ENCODE measurements at regions not wholly inside any gene's neighbourhood (a gene's known extent, or its start where the extent isn't known, plus 50 kb on each side); places are given as distances from the start of the nearest gene placed in this dataset.

DNA sequence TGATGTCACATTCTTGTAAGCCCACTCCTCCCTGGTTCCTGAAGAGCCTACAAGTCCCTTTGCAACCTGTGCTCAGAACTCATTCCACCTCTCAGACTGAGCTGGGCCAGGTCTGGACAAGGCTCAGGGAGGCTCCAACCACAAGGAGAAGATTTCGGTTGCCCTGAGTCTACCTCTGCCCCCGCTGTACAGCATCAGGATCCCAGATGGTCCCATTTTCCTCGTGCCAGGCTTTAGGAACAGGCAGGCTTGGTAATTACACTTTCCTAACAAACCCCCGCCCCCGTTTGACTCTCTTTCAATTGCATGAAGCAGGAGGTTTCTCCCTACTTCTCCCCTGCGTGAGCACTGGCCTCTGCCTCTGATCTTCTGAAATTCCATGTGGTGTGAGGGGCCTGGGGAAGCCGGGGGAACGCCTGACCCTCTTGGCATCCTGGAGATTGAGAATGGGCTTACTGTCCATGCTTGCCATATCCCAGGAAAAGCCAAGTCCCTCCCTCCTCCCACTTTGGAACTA lies 86.9 kb upstream of the CTNNA1 start:
- no peak for DNase-seq (ENCODE audit: extremely low spot score)
- TF ChIP-seq FOXM1 (IDR thresholded peaks at IDR 0.05; ENCODE audit: borderline replicate concordance) (no peak), BHLHE40 (IDR thresholded peaks at IDR 0.05; ENCODE audit: borderline replicate concordance) (no peak), HDGF (IDR thresholded peaks at IDR 0.05; ENCODE audit: borderline replicate concordance) (no peak), L3MBTL2 (conservative IDR thresholded peaks at IDR 0.05) (no peak), LEF1 (IDR thresholded peaks at IDR 0.05; ENCODE audit: borderline replicate concordance) (no peak), FOXK2 (IDR thresholded peaks at IDR 0.05) (no peak), SUZ12 (IDR thresholded peaks at IDR 0.05) (no peak), SP1 (IDR thresholded peaks at IDR 0.05) (no peak), TARDBP (IDR thresholded peaks at IDR 0.05) (no peak), CTBP1 (IDR thresholded peaks at IDR 0.05; ENCODE audit: borderline replicate concordance) (no peak), ZNF384 (IDR thresholded peaks at IDR 0.05) (no peak), NFRKB (IDR thresholded peaks at IDR 0.05) (no peak), FOXA1 (IDR thresholded peaks at IDR 0.05) (no peak), ELF4 (IDR thresholded peaks at IDR 0.05) (no peak), ARNT (IDR thresholded peaks at IDR 0.05) (no peak)
- TF ChIP-seq, protein P1, sequence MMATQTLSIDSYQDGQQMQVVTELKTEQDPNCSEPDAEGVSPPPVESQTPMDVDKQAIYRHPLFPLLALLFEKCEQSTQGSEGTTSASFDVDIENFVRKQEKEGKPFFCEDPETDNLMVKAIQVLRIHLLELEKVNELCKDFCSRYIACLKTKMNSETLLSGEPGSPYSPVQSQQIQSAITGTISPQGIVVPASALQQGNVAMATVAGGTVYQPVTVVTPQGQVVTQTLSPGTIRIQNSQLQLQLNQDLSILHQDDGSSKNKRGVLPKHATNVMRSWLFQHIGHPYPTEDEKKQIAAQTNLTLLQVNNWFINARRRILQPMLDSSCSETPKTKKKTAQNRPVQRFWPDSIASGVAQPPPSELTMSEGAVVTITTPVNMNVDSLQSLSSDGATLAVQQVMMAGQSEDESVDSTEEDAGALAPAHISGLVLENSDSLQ (IDR thresholded peaks at IDR 0.05), result no peak
- POLR2A ChIA-PET, result no interaction called here
- CTCF ChIA-PET, result interaction anchor here (1.3 kb wide), 1 partner anchor 124 kb away, joined by 5 read pairs; no protein-coding TSS in a partner anchor

DNA sequence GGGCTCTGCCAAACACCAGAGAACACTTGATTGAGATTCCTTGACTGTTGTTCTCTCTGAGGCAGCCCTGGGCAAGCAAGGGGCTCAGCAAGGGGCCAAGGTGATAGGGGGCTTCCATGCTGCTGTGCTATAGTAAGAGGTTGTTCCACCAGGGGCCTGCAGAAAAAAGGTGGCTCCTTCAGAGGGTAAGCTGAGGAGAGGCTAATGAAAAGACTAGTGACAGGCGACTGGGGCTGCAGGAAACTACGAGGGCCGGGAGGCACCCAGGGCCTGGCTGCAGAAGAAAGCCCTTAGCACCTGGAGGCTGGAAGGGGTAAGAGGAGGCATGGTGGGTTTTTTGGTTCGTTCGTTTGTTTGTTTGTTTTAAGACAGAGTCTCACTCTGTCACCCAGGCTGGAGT lies 88.0 kb upstream of the CTNNA1 start:
- no peak for TF ChIP-seq CTBP1 (IDR thresholded peaks at IDR 0.05; ENCODE audit: borderline replicate concordance)
- TF ChIP-seq FOXM1 (IDR thresholded peaks at IDR 0.05; ENCODE audit: borderline replicate concordance), result no peak
- no peak for TF ChIP-seq ZNF384 (IDR thresholded peaks at IDR 0.05)
- no peak for TF ChIP-seq FOXA1 (IDR thresholded peaks at IDR 0.05)
- TF ChIP-seq NFRKB (IDR thresholded peaks at IDR 0.05), result no peak
- TF ChIP-seq SP1 (IDR thresholded peaks at IDR 0.05), result no peak
- TF ChIP-seq SUZ12 (IDR thresholded peaks at IDR 0.05), result no peak
- no peak for TF ChIP-seq BHLHE40 (IDR thresholded peaks at IDR 0.05; ENCODE audit: borderline replicate concordance)
- no peak for TF ChIP-seq L3MBTL2 (conservative IDR thresholded peaks at IDR 0.05)
- no peak for TF ChIP-seq ELF4 (IDR thresholded peaks at IDR 0.05)
- TF ChIP-seq TARDBP (IDR thresholded peaks at IDR 0.05), result no peak
- TF ChIP-seq, protein P1 (IDR thresholded peaks at IDR 0.05), result no peak
- no peak for DNase-seq (ENCODE audit: extremely low spot score)
- POLR2A ChIA-PET, result no interaction called here
- CTCF ChIA-PET, result no interaction called here

DNA sequence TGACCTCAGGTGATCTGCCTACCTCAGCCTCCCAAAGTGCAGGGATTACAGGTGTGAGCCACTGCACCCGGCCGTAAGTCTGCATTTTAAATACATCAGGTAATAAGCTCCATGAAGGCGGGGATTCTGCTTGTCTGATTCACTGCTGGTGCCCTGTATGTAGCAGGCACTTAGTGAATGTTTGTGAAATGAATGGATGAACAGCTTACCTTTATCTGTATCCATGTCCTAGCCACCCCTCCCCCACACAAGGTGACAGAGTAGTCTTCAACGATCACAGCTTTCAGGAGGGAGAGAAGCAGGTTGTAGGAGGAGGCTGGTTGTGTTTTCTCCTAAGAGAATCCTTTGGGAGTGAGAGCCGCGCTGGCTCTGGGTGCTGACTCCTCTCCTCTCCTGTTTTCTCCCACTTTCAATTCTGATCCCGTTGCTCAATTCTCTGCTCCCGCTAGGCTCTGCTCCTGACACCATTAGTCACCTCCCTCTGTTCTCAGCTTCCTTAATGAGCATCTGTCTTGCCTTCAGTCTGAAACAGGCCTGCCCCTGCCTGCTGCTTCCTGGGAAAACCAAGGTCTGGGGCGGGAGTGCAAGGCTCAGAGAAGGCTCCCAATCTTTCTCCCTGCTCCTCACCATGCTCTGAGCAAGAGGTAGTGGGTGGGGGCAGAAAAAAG lies 88.8 kb upstream of the CTNNA1 start:
- ChIA-PET CTCF (interaction anchor here (1.0 to 1.3 kb wide), 2 partner anchors 16 to 39 kb away, joined by 3 to 4 read pairs; no protein-coding TSS in a partner anchor), POLR2A (no interaction called here)
- DNase-seq (ENCODE audit: extremely low spot score), result no peak
- TF ChIP-seq HDGF (IDR thresholded peaks at IDR 0.05; ENCODE audit: borderline replicate concordance), result no peak

DNA sequence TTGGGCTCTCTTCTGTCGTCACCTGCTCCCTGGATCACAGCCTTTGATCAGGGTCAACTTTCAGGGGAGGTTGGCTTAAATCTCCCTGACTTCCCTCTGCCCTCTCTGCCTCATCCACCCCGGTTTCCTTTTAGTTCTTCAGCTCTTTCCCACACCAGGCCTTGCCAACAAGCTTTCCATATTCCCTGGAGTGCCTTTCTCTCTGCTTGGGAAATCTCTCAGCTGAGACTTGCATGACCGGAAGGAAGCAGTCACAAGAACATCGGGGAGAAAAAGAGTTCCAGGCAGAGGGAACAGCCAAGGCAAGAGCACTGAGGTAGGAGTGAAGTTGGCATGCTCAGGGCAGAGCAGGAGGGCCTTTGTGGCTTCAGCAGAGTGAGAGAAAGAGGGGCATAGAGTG lies 88.4 kb upstream of the HSPA9 start:
- TF ChIP-seq FOXK2 (IDR thresholded peaks at IDR 0.05), result no peak
- no peak for TF ChIP-seq HDGF (IDR thresholded peaks at IDR 0.05; ENCODE audit: borderline replicate concordance)
- TF ChIP-seq FOXM1 (IDR thresholded peaks at IDR 0.05; ENCODE audit: borderline replicate concordance), result no peak
- TF ChIP-seq SUZ12 (IDR thresholded peaks at IDR 0.05), result no peak
- no peak for TF ChIP-seq LEF1 (IDR thresholded peaks at IDR 0.05; ENCODE audit: borderline replicate concordance)
- TF ChIP-seq CTBP1 (IDR thresholded peaks at IDR 0.05; ENCODE audit: borderline replicate concordance), result no peak
- no peak for TF ChIP-seq ARNT (IDR thresholded peaks at IDR 0.05)
- no peak for TF ChIP-seq BHLHE40 (IDR thresholded peaks at IDR 0.05; ENCODE audit: borderline replicate concordance)
- DNase-seq (ENCODE audit: extremely low spot score), result no peak
- CTCF ChIA-PET, result interaction anchor here (1.0 to 1.3 kb wide), 2 partner anchors 15 to 40 kb away, joined by 3 to 4 read pairs; no protein-coding TSS in a partner anchor
- POLR2A ChIA-PET, result interaction anchor here (0.8 kb wide), 1 partner anchor 62 kb away, joined by 4 read pairs; no protein-coding TSS in a partner anchor

DNA sequence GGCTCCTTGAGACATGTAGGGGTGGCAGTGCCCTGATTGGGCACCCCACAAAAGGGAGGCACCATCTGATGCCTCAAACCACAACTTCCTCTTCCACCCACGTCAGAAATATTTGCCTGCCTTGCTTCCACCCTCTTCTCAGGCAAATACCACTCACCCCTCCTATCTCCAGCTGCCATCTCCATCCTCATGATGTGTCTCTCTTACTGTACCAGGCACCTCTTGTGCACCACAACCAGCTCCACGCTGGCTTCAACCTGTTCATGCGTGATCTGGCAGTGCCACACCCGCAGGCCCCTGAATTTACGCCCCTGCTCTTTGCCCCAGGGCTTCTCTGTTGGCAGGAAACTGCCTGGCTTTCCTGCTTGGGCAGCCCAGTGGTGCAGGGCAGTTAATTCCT lies 87.8 kb upstream of the HSPA9 start:
- ChIA-PET CTCF (interaction anchor here (1.3 kb wide), 1 partner anchor 41 kb away, joined by 4 read pairs; no protein-coding TSS in a partner anchor), POLR2A (interaction anchor here (0.8 kb wide), 1 partner anchor 62 kb away, joined by 4 read pairs; no protein-coding TSS in a partner anchor)
- TF ChIP-seq SUZ12 (IDR thresholded peaks at IDR 0.05) (no peak), FOXM1 (IDR thresholded peaks at IDR 0.05; ENCODE audit: borderline replicate concordance) (no peak), HDGF (IDR thresholded peaks at IDR 0.05; ENCODE audit: borderline replicate concordance) (no peak), BHLHE40 (IDR thresholded peaks at IDR 0.05; ENCODE audit: borderline replicate concordance) (no peak), TARDBP (IDR thresholded peaks at IDR 0.05) (no peak), NFRKB (IDR thresholded peaks at IDR 0.05) (no peak), LEF1 (IDR thresholded peaks at IDR 0.05; ENCODE audit: borderline replicate concordance) (no peak), ZNF384 (IDR thresholded peaks at IDR 0.05) (no peak), ELF4 (IDR thresholded peaks at IDR 0.05) (no peak), FOXA1 (IDR thresholded peaks at IDR 0.05) (no peak), ARNT (IDR thresholded peaks at IDR 0.05) (no peak), FOXK2 (IDR thresholded peaks at IDR 0.05) (no peak), SP1 (IDR thresholded peaks at IDR 0.05) (no peak), CTBP1 (IDR thresholded peaks at IDR 0.05; ENCODE audit: borderline replicate concordance) (no peak), L3MBTL2 (conservative IDR thresholded peaks at IDR 0.05) (no peak)
- TF ChIP-seq, protein P1 (IDR thresholded peaks at IDR 0.05), result no peak
- no peak for DNase-seq (ENCODE audit: extremely low spot score)

DNA sequence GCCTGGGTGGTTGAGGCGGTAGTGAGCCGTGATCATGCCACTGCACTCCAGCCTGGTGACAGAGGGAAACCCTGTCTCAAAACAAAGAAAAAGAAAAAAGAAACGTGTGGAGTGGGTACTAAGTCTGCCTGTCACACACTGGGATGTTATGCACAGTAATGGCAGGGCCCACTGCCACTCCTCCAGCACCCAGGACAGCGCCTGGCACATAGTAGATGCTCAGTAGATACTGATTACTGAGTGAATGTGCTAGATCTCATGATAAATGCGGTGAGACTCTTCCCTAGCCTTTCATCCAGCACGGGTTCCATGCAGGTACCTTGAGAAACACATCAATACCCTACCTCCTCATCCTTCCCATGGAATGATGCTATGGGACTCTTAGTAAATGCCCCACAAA lies 87.4 kb upstream of the HSPA9 start:
- POLR2A ChIA-PET, result no interaction called here
- no peak for DNase-seq (ENCODE audit: extremely low spot score)
- CTCF ChIA-PET, result interaction anchor here (0.6 kb wide), 1 partner anchor 116 kb away, joined by 4 read pairs; no protein-coding TSS in a partner anchor
- TF ChIP-seq ZNF384 (IDR thresholded peaks at IDR 0.05), result no peak
- TF ChIP-seq FOXK2 (IDR thresholded peaks at IDR 0.05), result no peak
- no peak for TF ChIP-seq SUZ12 (IDR thresholded peaks at IDR 0.05)
- no peak for TF ChIP-seq LEF1 (IDR thresholded peaks at IDR 0.05; ENCODE audit: borderline replicate concordance)
- no peak for TF ChIP-seq SP1 (IDR thresholded peaks at IDR 0.05)
- TF ChIP-seq FOXM1 (IDR thresholded peaks at IDR 0.05; ENCODE audit: borderline replicate concordance), result no peak

All from HEK293T (cell line).